Neural crest cell (in vitro differentiated cells): ENCODE measurements at regions not wholly inside any gene's neighbourhood (a gene's known extent, or its start where the extent isn't known, plus 50 kb on each side); places are given as distances from the start of the nearest gene placed in this dataset.

Experiments
- DNase-seq: peaks from one replicate; pipeline ENCODE4 v3.0.0; 2021; ENCODE audit warnings: low read depth, mixed read lengths, low spot score
- H3K27ac Mint-ChIP-seq: one replicate; pipeline ENCODE4 v1.8.0; 2021; ENCODE audit warnings: mild to moderate bottlenecking, mixed read lengths; ENCODE audit not compliant: unreplicated experiment
- H3K27me3 Mint-ChIP-seq: 2 replicates; pipeline ENCODE4 v1.8.0; 2021; ENCODE audit warnings: low read depth, mild to moderate bottlenecking, mixed read lengths
- H3K36me3 Mint-ChIP-seq: 2 replicates; pipeline ENCODE4 v1.8.0; 2021; ENCODE audit warnings: low read depth, mild to moderate bottlenecking, mixed read lengths
- H3K4me1 Mint-ChIP-seq: 2 replicates; pipeline ENCODE4 v1.8.0; 2021; ENCODE audit warnings: mixed read lengths
- H3K4me3 Mint-ChIP-seq: one replicate; pipeline ENCODE4 v1.8.0; 2021; ENCODE audit warnings: mild to moderate bottlenecking, mixed read lengths
- H3K9me3 Mint-ChIP-seq: 2 replicates; pipeline ENCODE4 v1.8.0; 2021; ENCODE audit warnings: mixed read lengths
- CTCF ChIP-seq: fragments of 200-600 bp; sonication (generic); conservative IDR thresholded peaks from 2 replicates; pipeline ENCODE4 v1.5.0; 2021; ENCODE audit warnings: antibody characterized with exemption, mild to moderate bottlenecking

- Mint-ChIP-seq H3K9me3 (peaks cover 3% of the 10 kb centered on the region), H3K27ac (no peak overlapping the region), H3K36me3 (peaks cover 2% of the 10 kb centered on the region), H3K4me1 (peaks cover 10% of the 10 kb centered on the region), H3K4me3 (no peak overlapping the region), H3K27me3 (no peaks in the 10 kb centered on the region)
- no peak for TF ChIP-seq CTCF
- no peak for DNase-seq
Observed at GRCh38 chr1:163745204-163745603, 423.4 kb downstream of the NUF2 start.

- no peak for TF ChIP-seq CTCF
- DNase-seq = no peak
- peaks cover 10% of the 10 kb centered on the region for H3K4me1 Mint-ChIP-seq
- H3K36me3 Mint-ChIP-seq = peaks cover 2% of the 10 kb centered on the region
- no peak overlapping the region for H3K27ac Mint-ChIP-seq
- H3K9me3 Mint-ChIP-seq = peaks cover 3% of the 10 kb centered on the region
- H3K4me3 Mint-ChIP-seq = no peak overlapping the region
- H3K27me3 Mint-ChIP-seq = no peaks in the 10 kb centered on the region
Observed at GRCh38 chr1:163747261-163747660, 425.5 kb downstream of the NUF2 start.

GRCh38 chr1:163747855-163748254 lies 426.1 kb downstream of the NUF2 start:
- DNase-seq = no peak
- H3K27ac Mint-ChIP-seq = no peak overlapping the region
- peaks cover 2% of the 10 kb centered on the region for H3K36me3 Mint-ChIP-seq
- peaks cover 10% of the 10 kb centered on the region for H3K4me1 Mint-ChIP-seq
- TF ChIP-seq CTCF = peak; percentile 31
- peaks cover 3% of the 10 kb centered on the region for H3K9me3 Mint-ChIP-seq
- no peak overlapping the region for H3K4me3 Mint-ChIP-seq
- no peaks in the 10 kb centered on the region for H3K27me3 Mint-ChIP-seq

- H3K27ac Mint-ChIP-seq = no peak overlapping the region
- peaks cover 5% of the 10 kb centered on the region for H3K27me3 Mint-ChIP-seq
- H3K4me3 Mint-ChIP-seq = no peak overlapping the region
- no peak for TF ChIP-seq CTCF
- peaks cover 27% of the 10 kb centered on the region for H3K9me3 Mint-ChIP-seq
- DNase-seq = no peak
- peaks cover 2% of the 10 kb centered on the region for H3K36me3 Mint-ChIP-seq
- no peaks in the 10 kb centered on the region for H3K4me1 Mint-ChIP-seq
Observed at GRCh38 chr1:163758977-163759670, 437.4 kb downstream of the NUF2 start.

- peaks cover 25% of the 10 kb centered on the region for H3K9me3 Mint-ChIP-seq
- no peak overlapping the region for H3K27ac Mint-ChIP-seq
Observed at GRCh38 chr1:163761898-163762297, 440.1 kb downstream of the NUF2 start.

More at GRCh38 chr1:163761898-163762297, 440.1 kb downstream of the NUF2 start:
- Mint-ChIP-seq H3K4me3 (no peak overlapping the region), H3K36me3 (peaks cover 2% of the 10 kb centered on the region), H3K27me3 (peaks cover 5% of the 10 kb centered on the region), H3K4me1 (no peaks in the 10 kb centered on the region)
- DNase-seq = no peak
- TF ChIP-seq CTCF = no peak
